SK-N-MC (cell line): ENCODE measurements at regions not wholly inside any gene's neighbourhood (a gene's known extent, or its start where the extent isn't known, plus 50 kb on each side); places are given as distances from the start of the nearest gene placed in this dataset.
"Not testable (repeated sequence)": the region's sequence is repeated elsewhere in the genome, so short reads cannot be mapped to it uniquely, and the experiment has no call there.

ENCODE experiments used
- DNase-seq: peaks from one replicate; pipeline ENCODE4 v3.0.0-alpha.2; 2011; ENCODE audit warnings: low read depth, low spot score
- H3K27ac ChIP-seq: fragments of 200-600 bp; sonication (generic); 2 replicates; pipeline ENCODE4 v1.5.1; 2016; ENCODE audit warnings: mixed run types
- H3K36me3 ChIP-seq: fragments of 200-600 bp; sonication (generic); 2 replicates; pipeline ENCODE4 v1.6.1; 2017; ENCODE audit warnings: antibody characterized with exemption, low read length, mixed read lengths; ENCODE audit not compliant: insufficient read depth
- H3K4me3 ChIP-seq: fragments of 200-600 bp; sonication (generic); 2 replicates; pipeline ENCODE4 v1.5.1; 2016
- H3K9ac ChIP-seq: fragments of 200-600 bp; sonication (generic); 2 replicates; pipeline ENCODE4 v1.8.0; 2017; ENCODE audit warnings: mixed run types, mixed read lengths; ENCODE audit not compliant: insufficient read length
- H3K9me3 ChIP-seq: fragments of 200-600 bp; sonication (generic); 2 replicates; pipeline ENCODE4 v1.6.1; 2017; ENCODE audit warnings: low read depth, mild to moderate bottlenecking, antibody characterized with exemption, low read length, moderate library complexity, mixed read lengths
- EZH2 ChIP-seq: fragments of 200-600 bp; sonication (generic); IDR thresholded peaks from one replicate; pipeline ENCODE4 v1.6.1; 2017; ENCODE audit warnings: antibody characterized with exemption
- FOXP2 ChIP-seq: optimal IDR thresholded peaks from 2 replicates; pipeline ENCODE3; 2011; ENCODE audit warnings: mild to moderate bottlenecking, moderate library complexity; ENCODE audit not compliant: insufficient read depth; ENCODE audit errors: extremely low read length, control extremely low read depth
- POLR2AphosphoS5 ChIP-seq: IDR thresholded peaks from 2 replicates; pipeline ENCODE4 v1.6.1; 2012; ENCODE audit warnings: mild to moderate bottlenecking, low read depth, low read length, borderline replicate concordance

DNA sequence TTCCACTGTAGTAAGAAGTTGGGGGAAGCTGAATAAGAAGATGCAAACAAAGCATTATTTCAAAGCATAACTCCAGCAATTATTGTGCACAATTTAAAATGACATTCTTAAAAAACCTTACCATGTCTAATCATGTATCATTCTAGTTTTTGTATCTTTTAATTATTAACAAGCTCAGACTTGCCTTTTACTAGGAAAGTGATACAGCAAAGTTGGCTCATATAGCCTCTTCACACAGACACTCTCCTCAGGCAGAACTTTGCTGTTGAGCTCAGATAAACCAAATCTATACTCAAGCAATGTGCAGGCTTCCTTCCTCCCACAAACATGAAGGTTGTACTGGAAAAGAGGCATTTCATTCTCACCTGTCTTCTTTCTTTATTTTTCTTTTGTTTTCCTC lies 358.7 kb upstream of the EMCN start:
- Histone ChIP-seq H3K4me3 (no peak overlapping the region), H3K27ac (no peak overlapping the region), H3K9me3 (no peaks in the 10 kb centered on the region), H3K9ac (no peak overlapping the region), H3K36me3 (no peaks in the 10 kb centered on the region)
- TF ChIP-seq EZH2 = no peak
- no peak for TF ChIP-seq POLR2AphosphoS5
- no peak for TF ChIP-seq FOXP2
- DNase-seq = no peak

DNA sequence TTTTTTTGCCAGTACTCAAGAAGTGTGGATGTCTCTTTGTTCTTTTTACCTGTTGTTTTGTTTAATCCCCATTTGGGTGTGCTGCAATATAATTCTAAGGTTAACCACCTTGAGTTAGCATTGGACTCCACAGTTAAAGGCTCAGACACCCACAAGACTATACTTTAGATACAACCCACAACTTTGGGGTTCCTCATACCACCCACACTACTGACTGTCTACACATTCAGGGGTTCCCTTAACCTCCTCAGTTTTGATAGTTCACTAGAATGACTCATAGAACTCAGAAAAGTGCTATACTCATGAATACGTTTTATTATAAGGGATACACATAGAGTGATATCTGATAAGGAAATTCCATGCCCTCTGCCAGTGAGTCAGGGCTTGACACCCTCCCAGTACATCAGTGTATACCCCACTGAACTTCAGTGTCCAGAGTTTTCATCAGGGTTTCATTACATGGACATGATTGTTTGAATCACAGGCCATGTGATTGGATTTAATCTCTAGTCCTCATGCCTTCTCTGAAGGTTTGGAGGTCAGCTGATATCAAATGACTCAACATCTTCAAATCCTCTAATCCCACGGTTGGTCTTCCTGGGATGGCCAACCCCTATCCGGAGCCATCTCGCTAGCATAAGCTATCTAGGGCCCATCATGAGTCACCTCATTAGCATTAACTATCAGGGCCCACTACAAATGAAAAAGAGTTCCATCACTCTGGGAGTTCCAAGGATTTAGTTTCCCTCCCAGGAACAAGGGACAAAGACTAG lies 357.7 kb upstream of the EMCN start:
- no peaks in the 10 kb centered on the region for H3K36me3 ChIP-seq
- H3K9ac ChIP-seq = no peak overlapping the region
- no peak overlapping the region for H3K4me3 ChIP-seq
- no peak for DNase-seq
- H3K27ac ChIP-seq = no peak overlapping the region
- TF ChIP-seq FOXP2 (no peak), POLR2AphosphoS5 (no peak), EZH2 (no peak)
- no peaks in the 10 kb centered on the region for H3K9me3 ChIP-seq

DNA sequence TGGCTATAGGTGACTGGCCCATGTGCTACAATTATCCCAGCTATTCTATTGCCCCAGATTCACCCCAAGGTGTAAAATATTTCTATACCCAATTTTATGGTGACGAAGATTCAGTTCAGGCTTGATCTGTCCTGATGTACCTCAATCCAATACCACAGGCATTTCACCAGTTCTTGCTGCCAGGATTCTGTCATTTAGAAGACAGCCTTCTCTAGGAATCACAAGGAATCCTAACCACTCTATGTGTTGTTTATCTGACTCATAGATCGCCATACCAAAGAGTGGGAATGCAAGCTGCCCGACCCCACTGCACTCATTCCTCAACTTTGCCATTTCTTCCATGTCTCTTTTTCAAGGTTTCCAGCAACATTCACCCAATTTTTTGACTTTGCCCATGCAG lies 355.0 kb upstream of the EMCN start:
- Histone ChIP-seq H3K9ac (no peak overlapping the region), H3K36me3 (no peaks in the 10 kb centered on the region), H3K9me3 (no peaks in the 10 kb centered on the region), H3K4me3 (no peak overlapping the region), H3K27ac (no peak overlapping the region)
- TF ChIP-seq FOXP2 = no peak
- no peak for TF ChIP-seq POLR2AphosphoS5
- no peak for TF ChIP-seq EZH2
- no peak for DNase-seq

DNA sequence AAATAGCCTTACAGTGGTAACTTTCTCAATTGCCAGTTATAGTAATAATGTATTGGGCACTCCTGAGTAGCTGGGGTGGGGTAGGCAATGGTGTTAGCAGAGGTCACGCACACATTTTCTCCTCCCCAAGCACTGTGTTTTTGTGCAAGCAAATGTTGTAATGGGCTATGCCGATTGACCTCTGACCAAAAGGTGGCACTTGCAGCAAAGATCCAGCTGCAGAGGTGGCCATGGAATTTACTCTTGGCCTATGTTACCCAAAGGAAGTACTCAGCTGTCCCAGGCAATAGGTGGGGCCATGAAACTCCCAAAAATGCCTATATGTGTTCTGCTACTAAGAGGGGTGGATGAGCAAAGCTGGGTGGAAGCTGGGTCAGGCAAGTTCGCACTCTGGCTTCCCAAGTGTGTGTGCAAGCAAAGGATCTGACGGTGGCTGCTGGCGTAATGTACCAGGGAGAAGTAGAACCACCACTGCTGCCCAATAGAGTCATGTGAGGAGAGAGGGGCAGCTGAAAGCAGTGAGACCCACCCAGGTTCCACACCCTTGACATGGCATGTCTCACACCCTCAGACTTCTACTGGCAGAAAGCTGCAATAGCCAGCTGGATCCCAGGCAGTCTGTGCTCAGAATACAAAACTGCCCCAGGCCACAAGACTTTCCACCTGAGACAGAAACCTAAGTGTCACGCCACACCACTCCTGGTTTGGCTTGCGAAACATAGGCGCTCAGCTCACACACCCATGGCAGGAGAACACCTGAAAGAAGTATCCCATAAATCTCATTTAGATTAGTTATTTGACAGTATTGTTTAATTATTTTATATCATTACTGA lies 353.3 kb upstream of the EMCN start:
- no peak for DNase-seq
- H3K4me3 ChIP-seq = no peak overlapping the region
- H3K9me3 ChIP-seq = no peaks in the 10 kb centered on the region
- no peak overlapping the region for H3K9ac ChIP-seq
- no peak overlapping the region for H3K27ac ChIP-seq
- H3K36me3 ChIP-seq = no peaks in the 10 kb centered on the region
- TF ChIP-seq EZH2 (no peak), FOXP2 (no peak), POLR2AphosphoS5 (no peak)

DNA sequence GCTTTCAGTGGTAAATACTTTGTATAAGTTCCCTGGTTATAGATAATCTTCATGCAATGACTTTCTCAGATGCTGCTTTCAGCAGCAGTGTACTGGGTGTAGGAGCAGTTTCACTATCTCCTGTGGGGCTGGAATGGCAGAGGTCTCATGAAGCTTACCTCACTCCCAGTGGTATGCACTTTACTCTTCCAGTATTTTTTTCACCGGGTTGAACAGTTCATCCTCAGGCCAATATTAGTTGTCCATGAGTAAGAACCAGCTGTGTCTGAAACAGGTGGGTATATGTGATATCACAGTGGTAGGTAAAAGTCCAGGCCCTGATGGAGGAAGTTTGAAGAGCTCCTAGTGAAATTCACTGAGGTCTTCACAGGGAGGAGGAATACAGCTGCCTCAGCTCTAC lies 351.5 kb upstream of the EMCN start:
- no peaks in the 10 kb centered on the region for H3K9me3 ChIP-seq
- H3K27ac ChIP-seq = no peak overlapping the region
- no peak overlapping the region for H3K9ac ChIP-seq
- no peak overlapping the region for H3K4me3 ChIP-seq
- no peak for TF ChIP-seq FOXP2
- no peak for TF ChIP-seq POLR2AphosphoS5
- no peak for TF ChIP-seq EZH2
- DNase-seq = no peak
- H3K36me3 ChIP-seq = no peaks in the 10 kb centered on the region

DNA sequence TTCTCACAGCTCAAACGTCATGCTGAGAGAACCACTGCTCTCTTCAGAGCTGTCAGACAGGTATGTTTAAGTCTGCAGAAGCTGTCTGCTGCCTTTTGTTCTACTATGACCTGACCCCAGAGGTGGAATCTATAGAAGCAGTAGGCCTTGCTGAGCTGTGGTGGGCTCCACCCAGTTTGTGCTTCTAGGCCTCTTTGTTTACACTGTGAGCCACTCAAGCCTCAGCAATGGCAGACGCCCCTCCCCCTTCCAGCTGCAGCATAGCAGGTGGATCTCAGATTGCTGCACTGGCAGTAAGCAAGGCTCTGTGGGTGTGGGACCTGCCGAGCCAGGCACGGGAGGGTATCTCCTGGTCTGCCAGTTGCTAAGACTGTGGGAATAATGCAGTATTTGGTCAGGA lies 350.5 kb upstream of the EMCN start:
- H3K4me3 ChIP-seq, DNase-seq, H3K9ac ChIP-seq, H3K36me3 ChIP-seq, H3K27ac ChIP-seq, H3K9me3 ChIP-seq: not testable (repeated sequence)

DNA sequence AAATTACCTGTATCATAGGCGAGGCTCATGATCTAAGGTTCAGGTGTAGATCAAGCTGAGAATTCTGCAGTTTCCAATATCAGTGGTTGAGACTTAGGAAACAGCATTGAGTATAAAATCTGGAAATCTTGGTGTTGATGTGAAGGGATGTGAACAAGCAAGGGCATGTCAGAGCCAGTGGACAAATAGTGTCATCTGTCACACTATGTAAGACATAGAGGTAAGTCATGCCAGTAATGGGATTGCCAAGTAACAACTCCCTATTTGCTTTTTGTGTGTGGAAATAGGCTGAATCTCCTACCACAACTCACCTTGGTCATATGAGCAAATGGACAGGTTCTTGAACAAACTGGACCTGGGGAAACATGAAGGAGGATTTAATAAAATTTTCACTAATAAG lies 334.5 kb upstream of the EMCN start:
- no peak for DNase-seq
- H3K4me3 ChIP-seq = no peak overlapping the region
- TF ChIP-seq POLR2AphosphoS5 (no peak), EZH2 (no peak), FOXP2 (no peak)
- H3K36me3 ChIP-seq = no peaks in the 10 kb centered on the region
- H3K9me3 ChIP-seq = no peaks in the 10 kb centered on the region
- no peak overlapping the region for H3K9ac ChIP-seq
- no peak overlapping the region for H3K27ac ChIP-seq

DNA sequence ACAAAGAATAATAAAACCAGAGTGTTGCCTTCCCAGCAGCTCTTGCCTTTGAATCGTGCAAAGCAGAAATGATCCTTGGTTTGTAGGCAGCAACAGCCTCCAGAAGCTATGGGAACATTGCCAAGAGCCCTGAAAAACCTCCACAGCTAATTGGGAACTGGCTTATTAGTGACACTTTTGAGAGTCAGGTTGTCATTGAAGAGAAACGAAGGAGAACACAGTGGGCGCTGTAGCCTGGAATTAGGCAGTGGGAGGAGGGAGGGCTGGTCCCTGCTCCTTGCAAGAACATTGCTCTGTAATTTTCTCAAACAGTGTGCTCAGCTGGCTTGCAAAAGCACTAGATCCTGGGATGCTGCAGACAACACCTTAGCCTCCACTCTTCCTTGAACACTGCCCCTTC lies 331.5 kb upstream of the EMCN start:
- H3K9ac ChIP-seq = no peak overlapping the region
- no peaks in the 10 kb centered on the region for H3K36me3 ChIP-seq
- no peak for TF ChIP-seq FOXP2
- no peak for TF ChIP-seq POLR2AphosphoS5
- no peak for TF ChIP-seq EZH2

DNA sequence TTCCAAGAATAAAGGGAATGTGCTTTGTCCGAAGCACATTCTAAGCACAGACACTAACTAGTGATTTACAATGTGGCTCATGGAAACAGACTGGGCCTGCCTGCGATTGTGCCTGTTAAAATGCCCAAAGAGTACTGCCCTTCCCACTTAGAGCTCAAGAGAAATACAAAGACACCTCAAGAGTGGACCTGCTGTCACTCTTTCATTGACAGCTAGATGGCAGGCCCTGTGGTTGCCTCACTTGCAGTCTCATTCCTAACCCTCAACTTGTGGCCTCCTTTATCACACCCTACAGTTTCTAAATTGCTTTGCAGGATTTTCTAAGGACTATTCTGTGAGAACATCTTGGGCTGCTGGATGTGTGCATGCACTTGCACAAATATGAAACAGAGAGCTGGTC lies 331.0 kb upstream of the EMCN start:
- TF ChIP-seq EZH2 (no peak), POLR2AphosphoS5 (no peak), FOXP2 (no peak)

More for the DNA sequence above, 331.5 kb upstream of the EMCN start:
- no peak for DNase-seq
- Histone ChIP-seq H3K4me3 (no peak overlapping the region), H3K9me3 (no peaks in the 10 kb centered on the region), H3K27ac (no peak overlapping the region)

DNA sequence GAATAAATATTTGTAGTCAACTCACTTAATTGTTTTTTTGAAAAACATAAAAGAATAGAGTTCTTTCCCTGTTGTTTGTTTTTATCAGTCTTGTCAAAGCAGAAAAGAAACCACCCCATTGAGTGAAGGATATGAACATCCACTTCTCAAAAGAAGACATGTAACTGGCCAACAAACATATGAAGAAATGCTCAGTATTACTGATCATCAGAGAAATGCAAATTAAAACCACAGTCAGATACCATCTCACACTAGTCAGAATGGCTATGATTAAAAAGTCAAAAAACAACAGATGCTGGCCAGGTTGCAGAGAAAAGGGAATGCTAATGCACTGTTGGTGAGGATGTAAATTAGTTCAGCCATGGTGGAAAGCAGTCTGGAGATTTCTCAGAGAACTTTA lies 326.1 kb upstream of the EMCN start:
- H3K27ac ChIP-seq = no peak overlapping the region
- no peaks in the 10 kb centered on the region for H3K36me3 ChIP-seq
- no peak for DNase-seq
- TF ChIP-seq POLR2AphosphoS5 (no peak), EZH2 (no peak), FOXP2 (no peak)
- no peaks in the 10 kb centered on the region for H3K9me3 ChIP-seq
- no peak overlapping the region for H3K4me3 ChIP-seq
- H3K9ac ChIP-seq = no peak overlapping the region

More for the DNA sequence above, 331.0 kb upstream of the EMCN start:
- H3K9me3 ChIP-seq = no peaks in the 10 kb centered on the region
- H3K4me3 ChIP-seq = no peak overlapping the region
- no peak overlapping the region for H3K9ac ChIP-seq
- no peaks in the 10 kb centered on the region for H3K36me3 ChIP-seq
- no peak overlapping the region for H3K27ac ChIP-seq
- no peak for DNase-seq
